ENCODE measurements at regions not wholly inside any gene's neighbourhood (a gene's known extent, or its start where the extent isn't known, plus 50 kb on each side); places are given as distances from the start of the nearest gene placed in this dataset.

- no peak for DNase-seq
Observed at GRCh38 chr1:106747232-106747631, 309.2 kb upstream of the PRMT6 start.

GRCh38 chr1:106747791-106748190 is 308.7 kb upstream of the PRMT6 start:
- no peak for DNase-seq

- no peak for DNase-seq
Observed at GRCh38 chr1:106748606-106749005, 307.9 kb upstream of the PRMT6 start.

GRCh38 chr1:106749491-106749890 is 307.0 kb upstream of the PRMT6 start:
- no peak for DNase-seq

GRCh38 chr1:106749906-106750305 is 306.6 kb upstream of the PRMT6 start:
- DNase-seq, result no peak

GRCh38 chr1:106751002-106751401 is 305.5 kb upstream of the PRMT6 start:
- no peak for DNase-seq

GRCh38 chr1:106753066-106753465 is 303.4 kb upstream of the PRMT6 start:
- no peak for DNase-seq

- DNase-seq, result no peak
Observed at GRCh38 chr1:106754957-106755356, 301.5 kb upstream of the PRMT6 start.

- peak; percentile 5 for DNase-seq
Observed at GRCh38 chr1:106755682-106756406, 300.6 kb upstream of the PRMT6 start.

GRCh38 chr1:106756752-106757151 is 299.7 kb upstream of the PRMT6 start:
- no peak for DNase-seq

- peak; percentile 6 for DNase-seq
Observed at GRCh38 chr1:106768077-106768476, 288.4 kb upstream of the PRMT6 start.

GRCh38 chr1:106768501-106768900 is 288.0 kb upstream of the PRMT6 start:
- peak; percentile 10 for DNase-seq

- DNase-seq, result no peak
Observed at GRCh38 chr1:106773206-106773605, 283.3 kb upstream of the PRMT6 start.

GRCh38 chr1:106780066-106780465 is 276.4 kb upstream of the PRMT6 start:
- DNase-seq, result no peak

GRCh38 chr1:106780806-106781569 is 275.5 kb upstream of the PRMT6 start:
- DNase-seq, result no peak

- DNase-seq, result no peak
Observed at GRCh38 chr1:106785176-106785575, 271.3 kb upstream of the PRMT6 start.

GRCh38 chr1:106787520-106787919 is 269.0 kb upstream of the PRMT6 start:
- DNase-seq, result no peak

GRCh38 chr1:106789686-106790085 is 266.8 kb upstream of the PRMT6 start:
- no peak for DNase-seq

GRCh38 chr1:106791041-106791440 is 265.4 kb upstream of the PRMT6 start:
- no peak for DNase-seq

- DNase-seq, result no peak
Observed at GRCh38 chr1:106793651-106794050, 262.8 kb upstream of the PRMT6 start.

GRCh38 chr1:106798991-106799390 is 257.5 kb upstream of the PRMT6 start:
- DNase-seq, result peak; percentile 2

- no peak for DNase-seq
Observed at GRCh38 chr1:106802181-106802580, 254.3 kb upstream of the PRMT6 start.

GRCh38 chr1:106814418-106814817 is 242.1 kb upstream of the PRMT6 start:
- DNase-seq, result no peak

GRCh38 chr1:106817575-106817974 is 238.9 kb upstream of the PRMT6 start:
- no peak for DNase-seq

- DNase-seq, result no peak
Observed at GRCh38 chr1:106831511-106831910, 225.0 kb upstream of the PRMT6 start.
